H1 (cell line): ENCODE measurements at regions not wholly inside any gene's neighbourhood (a gene's known extent, or its start where the extent isn't known, plus 50 kb on each side); places are given as distances from the start of the nearest gene placed in this dataset.

Experiments
- ATF3 ChIP-seq: IDR thresholded peaks from 2 replicates; pipeline ENCODE4 v1.6.1; 2011; ENCODE audit warnings: low read depth, mild to moderate bottlenecking, low read length; ENCODE audit not compliant: insufficient read depth
- GABPA ChIP-seq: IDR thresholded peaks from 2 replicates; pipeline ENCODE4 v1.6.1; 2011; ENCODE audit warnings: mild to moderate bottlenecking, low read length, moderate library complexity, borderline replicate concordance; ENCODE audit not compliant: insufficient read depth
- MAX ChIP-seq: IDR thresholded peaks from 2 replicates; pipeline ENCODE4 v1.6.1; 2012; ENCODE audit warnings: inconsistent platforms

GRCh38 chr5:71961786-71962185 lies 145.5 kb upstream of the MAP1B start (continued):
- no peak for TF ChIP-seq MAX
- no peak for TF ChIP-seq GABPA
- no peak for TF ChIP-seq ATF3
